ENCODE measurements at regions not wholly inside any gene's neighbourhood (a gene's known extent, or its start where the extent isn't known, plus 50 kb on each side); places are given as distances from the start of the nearest gene placed in this dataset.
"Not testable (repeated sequence)": the region's sequence is repeated elsewhere in the genome, so short reads cannot be mapped to it uniquely, and the experiment has no call there.

- DNase-seq = no peak
These were observed 1305.3 kb upstream of the LRRTM3 start for GRCh38 chr10:65620404-65621048.

GRCh38 chr10:65622608-65623007 is 1303.2 kb upstream of the LRRTM3 start:
- no peak for DNase-seq

GRCh38 chr10:65628493-65629139 is 1297.2 kb upstream of the LRRTM3 start:
- no peak for DNase-seq

GRCh38 chr10:65660006-65660405 is 1265.8 kb upstream of the LRRTM3 start:
- no peak for DNase-seq

GRCh38 chr10:65670087-65670486 is 1255.7 kb upstream of the LRRTM3 start:
- no peak for DNase-seq

- DNase-seq = not testable (repeated sequence)
These were observed 1255.2 kb upstream of the LRRTM3 start for GRCh38 chr10:65670596-65670995.

GRCh38 chr10:65675236-65675635 is 1250.6 kb upstream of the LRRTM3 start:
- DNase-seq = no peak

GRCh38 chr10:65684896-65685295 is 1240.9 kb upstream of the LRRTM3 start:
- DNase-seq = no peak

- no peak for DNase-seq
These were observed 1224.6 kb upstream of the LRRTM3 start for GRCh38 chr10:65701168-65701776.

GRCh38 chr10:65708057-65708456 is 1217.8 kb upstream of the LRRTM3 start:
- DNase-seq = no peak

GRCh38 chr10:65710306-65710705 is 1215.5 kb upstream of the LRRTM3 start:
- no peak for DNase-seq

- no peak for DNase-seq
These were observed 1206.0 kb upstream of the LRRTM3 start for GRCh38 chr10:65719790-65720189.

- no peak for DNase-seq
These were observed 1204.9 kb upstream of the LRRTM3 start for GRCh38 chr10:65720901-65721300.

GRCh38 chr10:65723525-65723924 is 1202.3 kb upstream of the LRRTM3 start:
- DNase-seq = no peak

- no peak for DNase-seq
These were observed 1190.5 kb upstream of the LRRTM3 start for GRCh38 chr10:65735382-65735781.

GRCh38 chr10:65742906-65743305 is 1182.9 kb upstream of the LRRTM3 start:
- DNase-seq = no peak

GRCh38 chr10:65751218-65751617 is 1174.6 kb upstream of the LRRTM3 start:
- DNase-seq = no peak

GRCh38 chr10:65751896-65752295 is 1173.9 kb upstream of the LRRTM3 start:
- no peak for DNase-seq

GRCh38 chr10:65753532-65753931 is 1172.3 kb upstream of the LRRTM3 start:
- no peak for DNase-seq

- no peak for DNase-seq
These were observed 1171.7 kb upstream of the LRRTM3 start for GRCh38 chr10:65754112-65754511.

GRCh38 chr10:65762311-65762710 is 1163.5 kb upstream of the LRRTM3 start:
- no peak for DNase-seq

- no peak for DNase-seq
These were observed 1160.8 kb upstream of the LRRTM3 start for GRCh38 chr10:65765006-65765541.

GRCh38 chr10:65769828-65770227 is 1156.0 kb upstream of the LRRTM3 start:
- no peak for DNase-seq

- DNase-seq = no peak
These were observed 1147.1 kb upstream of the LRRTM3 start for GRCh38 chr10:65778753-65779152.
